HepG2 (cell line): ENCODE measurements at regions not wholly inside any gene's neighbourhood (a gene's known extent, or its start where the extent isn't known, plus 50 kb on each side); places are given as distances from the start of the nearest gene placed in this dataset.

Experiments used
- ATAC-seq: fragments of 200-7000 bp; cut with Tn5 transposase; 3 replicates; pipeline ENCODE4 v1.9.1; 2020; ENCODE audit warnings: mild to moderate bottlenecking, moderate library complexity
- BruUV-seq: library from RNA; stranded (reverse); fragments of 400-500 nt; replicated peaks from 2 replicates; lab custom pipeline; 2021; lab: Mats Ljungman, UMichigan
- CTCF ChIA-PET: fragments of 300-600 bp; formaldehyde crosslinking; extraction: SDS; loops from one replicate; lab custom pipeline; 2021; ENCODE audit warnings: low total read pairs, inconsistent platforms, low intra/inter-chr PET ratio; lab: Yijun Ruan, JAX
- POLR2A ChIA-PET: fragments of 350-600 bp; sonication (Branson Sonifier 250); formaldehyde crosslinking; loops from one replicate; lab custom pipeline; 2020; ENCODE audit warnings: antibody characterized with exemption, inconsistent platforms; lab: Yijun Ruan, JAX
- DNase-seq: peaks from one replicate; pipeline ENCODE4 v3.0.0-alpha.2; 2015; ENCODE audit warnings: low spot score
- FAIRE-seq: peaks from 3 replicates; lab custom pipeline; 2011; peaks lifted over from hg19 to GRCh38; lab: Jason Lieb, UNC
- H2AFZ ChIP-seq: one replicate; pipeline ENCODE4 v1.6.1; 2011; ENCODE audit warnings: low read length, inconsistent platforms
- H3K27ac ChIP-seq: fragments of 300-600 bp; 3 replicates; pipeline ENCODE4 v1.8.0; 2011; ENCODE audit warnings: mixed run types, mild to moderate bottlenecking, mixed read lengths, low read length, inconsistent platforms; ENCODE audit not compliant: insufficient read depth; ENCODE audit errors: extremely low read length
- H3K27me3 ChIP-seq, 2 experiments: fragments of 200-600 bp in 1 of 2; 2 replicates in 1 of 2; 3 replicates in 1 of 2; pipeline versions ENCODE4 v1.6.0 to v1.8.0; 2011; ENCODE audit warnings: low read length in 2 of 2, mild to moderate bottlenecking in 2 of 2, moderate library complexity in 2 of 2, inconsistent platforms in 1 of 2; ENCODE audit not compliant: insufficient read depth in 2 of 2, control insufficient read depth in 1 of 2
- H3K36me3 ChIP-seq, 2 experiments: fragments of 200-600 bp in 1 of 2; replicated peaks in 1 of 2; 2 replicates in 1 of 2; 3 replicates in 1 of 2; pipeline versions ENCODE4 v1.5.1 to v1.8.0; 2011; ENCODE audit warnings: low read length in 2 of 2, inconsistent platforms in 1 of 2; ENCODE audit not compliant: insufficient read depth in 2 of 2, control insufficient read depth in 1 of 2
- H3K4me1 ChIP-seq: 2 replicates; pipeline ENCODE4 v1.5.1; 2012; ENCODE audit warnings: low read length, inconsistent platforms; ENCODE audit not compliant: insufficient read depth
- H3K4me2 ChIP-seq: 2 replicates; pipeline ENCODE4 v1.6.0; 2011; ENCODE audit warnings: low read depth, low read length, inconsistent platforms
- H3K4me3 ChIP-seq, 3 experiments: fragments of 200-600 bp in 1 of 3; sonication (generic), shearing (Covaris generic) in 1 of 3; replicated peaks in 1 of 3; 2 replicates each; pipeline ENCODE4 v1.5.1; 2011 to 2016; ENCODE audit warnings: low read length in 3 of 3, inconsistent platforms in 2 of 3, low read depth in 2 of 3, mild to moderate bottlenecking in 2 of 3, control low read depth in 1 of 3, mixed read lengths in 1 of 3; ENCODE audit not compliant: insufficient read depth in 1 of 3
- H3K79me2 ChIP-seq: one replicate; pipeline ENCODE4 v1.6.1; 2011; ENCODE audit warnings: low read length, inconsistent platforms; ENCODE audit not compliant: insufficient read depth
- H3K9ac ChIP-seq: 2 replicates; pipeline ENCODE4 v1.6.0; 2011; ENCODE audit warnings: mild to moderate bottlenecking, low read depth, low read length, inconsistent platforms; ENCODE audit not compliant: insufficient read depth
- H3K9me3 ChIP-seq: 2 replicates; pipeline ENCODE4 v1.5.1; 2012; ENCODE audit warnings: mild to moderate bottlenecking, low read length
- H4K20me1 ChIP-seq: 2 replicates; pipeline ENCODE4 v1.6.0; 2011; ENCODE audit warnings: inconsistent platforms, mild to moderate bottlenecking, low read length, moderate library complexity; ENCODE audit not compliant: insufficient read depth
- RAD21 ChIP-seq: fragments of 450-650 bp; formaldehyde crosslinking; IDR thresholded peaks from 2 replicates; pipeline ENCODE4 v1.5.0; 2020; ENCODE audit warnings: mild to moderate bottlenecking
- SMC3 ChIP-seq: IDR thresholded peaks from 2 replicates; pipeline ENCODE4 v1.6.1; 2011; ENCODE audit warnings: low read length, improper control_type of control experiment
- STAG1 ChIP-seq: sonication (generic); formaldehyde crosslinking; IDR thresholded peaks from 2 replicates; pipeline ENCODE4 v1.4.0; 2020; ENCODE audit warnings: missing genetic modification reagents
- ZFP37 ChIP-seq: sonication (generic); formaldehyde crosslinking; IDR thresholded peaks from 2 replicates; pipeline ENCODE4 v1.4.0; 2020; ENCODE audit warnings: missing genetic modification reagents, borderline replicate concordance
- ZNF773 ChIP-seq: sonication (generic); formaldehyde crosslinking; IDR thresholded peaks from 2 replicates; pipeline ENCODE4 v1.4.0; 2020; ENCODE audit warnings: missing genetic modification reagents, borderline replicate concordance
- WGBS: methylation state at CpG from one replicate; pipeline ENCODE4 v1.1.6; 2017; ENCODE audit warnings: low lambda C conversion rate; 5-methylcytosine and 5-hydroxymethylcytosine counted together
- in situ Hi-C: cut with HindIII; loops from 2 replicates; pipeline ENCODE4 v1.10.0; 2017; ENCODE audit warnings: low pct_unique_long_range_greater_than_20kb; ENCODE audit not compliant: extremely low pct_ligation_motif_present
- intact Hi-C: fragments of 100-400 bp; cut with micrococcal nuclease; formaldehyde crosslinking; loops from one replicate; pipeline ENCODE4 v1.10.0; 2022; ENCODE audit not compliant: unreplicated experiment
- TF ChIP-seq, protein P1 (sequence below): sonication (generic); formaldehyde crosslinking; IDR thresholded peaks from 2 replicates; pipeline ENCODE4 v1.5.0; 2020; ENCODE audit warnings: mild to moderate bottlenecking, missing genetic modification reagents, moderate library complexity

DNA sequence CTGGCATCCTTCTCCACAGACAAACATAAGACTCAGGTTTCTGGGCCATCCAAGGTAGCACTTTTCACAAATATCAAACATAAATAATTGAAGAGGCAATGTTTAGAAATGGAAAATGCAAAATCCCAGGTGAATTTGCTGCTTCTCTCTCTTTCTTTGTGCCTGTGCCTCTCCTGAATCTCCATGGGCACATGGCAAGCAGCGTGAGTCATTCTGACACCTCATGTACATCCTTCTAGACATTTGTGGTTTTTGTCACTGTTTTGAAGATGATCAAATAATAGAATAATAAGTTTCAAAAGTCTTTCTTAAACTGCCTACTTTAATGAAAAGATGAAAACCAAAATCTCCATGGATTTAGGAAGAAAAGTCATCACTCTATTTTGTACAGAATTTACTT is 60.3 kb upstream of the RAB11FIP2 start:
- no TSS peak for BruUV-seq
- FAIRE-seq (no peak), ATAC-seq (no peak), DNase-seq (no peak)
- Histone ChIP-seq H3K9me3 (no peaks in the 10 kb centered on the region), H3K4me2 (no peak overlapping the region), H3K79me2 (no peaks in the 10 kb centered on the region), H3K4me1 (no peaks in the 10 kb centered on the region), H4K20me1 (no peaks in the 10 kb centered on the region), H2AFZ (no peak overlapping the region), H3K36me3 (no peaks in the 10 kb centered on the region), H3K9ac (no peak overlapping the region), H3K27ac (no peak overlapping the region), H3K4me3 (no peak overlapping the region), H3K27me3 (no peaks in the 10 kb centered on the region; a peak in 1 of 5 replicates)
- POLR2A ChIA-PET: no interaction called here
- intact Hi-C loops: loop anchor here (2.0 to 5.0 kb wide), 5 partner anchors 135 to 610 kb away; no protein-coding TSS in a partner anchor
- WGBS: 33% methylated on average over 1 of the region's 1 CpG
- in situ Hi-C loops: loop anchor here (25.0 kb wide), 1 partner anchor 570 kb away; the partner anchor contains the start of gene EMX2
- TF ChIP-seq ZFP37 (CRISPR knock-in tag): no peak
- TF ChIP-seq, all 625 proteins: peak for 0
- CTCF ChIA-PET: no interaction called here

DNA sequence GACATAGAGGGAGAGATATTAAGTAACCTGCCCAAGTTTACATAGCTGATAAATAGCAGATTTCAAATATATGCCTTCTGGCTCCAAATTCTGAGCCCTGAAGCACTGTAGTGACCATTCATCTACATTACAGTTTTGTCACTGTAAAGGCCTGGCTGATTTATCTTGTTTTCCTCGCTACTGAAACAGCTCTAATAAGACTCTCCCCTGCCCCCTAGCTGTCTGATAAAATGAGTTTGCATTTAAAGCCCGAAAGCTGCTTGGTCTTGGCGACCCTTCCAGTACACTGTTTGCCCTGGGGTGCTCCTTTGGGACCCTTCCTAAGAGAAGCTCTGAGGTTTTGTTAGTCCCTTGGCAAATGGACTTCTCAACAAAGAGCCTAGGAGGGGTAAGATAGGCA is 59.7 kb upstream of the RAB11FIP2 start:
- DNase-seq: peak; percentile 20
- peak; percentile 58 for ATAC-seq
- ChIA-PET CTCF (interaction anchor here (1.0 kb wide), 1 partner anchor 568 kb away, joined by 5 read pairs; no protein-coding TSS in a partner anchor), POLR2A (no interaction called here)
- Histone ChIP-seq H3K36me3 (no peaks in the 10 kb centered on the region), H4K20me1 (no peaks in the 10 kb centered on the region), H3K9me3 (no peaks in the 10 kb centered on the region), H3K4me1 (no peaks in the 10 kb centered on the region), H3K79me2 (no peaks in the 10 kb centered on the region), H3K4me3 (no peak overlapping the region), H3K27ac (no peak overlapping the region), H3K4me2 (no peak overlapping the region), H2AFZ (no peak overlapping the region), H3K27me3 (no peaks in the 10 kb centered on the region; a peak in 1 of 5 replicates), H3K9ac (no peak overlapping the region)
- FAIRE-seq: no peak
- BruUV-seq: no TSS peak
- in situ Hi-C loops: loop anchor here (25.0 kb wide), 1 partner anchor 569 kb away; the partner anchor contains the start of gene EMX2
- TF ChIP-seq, protein P1, sequence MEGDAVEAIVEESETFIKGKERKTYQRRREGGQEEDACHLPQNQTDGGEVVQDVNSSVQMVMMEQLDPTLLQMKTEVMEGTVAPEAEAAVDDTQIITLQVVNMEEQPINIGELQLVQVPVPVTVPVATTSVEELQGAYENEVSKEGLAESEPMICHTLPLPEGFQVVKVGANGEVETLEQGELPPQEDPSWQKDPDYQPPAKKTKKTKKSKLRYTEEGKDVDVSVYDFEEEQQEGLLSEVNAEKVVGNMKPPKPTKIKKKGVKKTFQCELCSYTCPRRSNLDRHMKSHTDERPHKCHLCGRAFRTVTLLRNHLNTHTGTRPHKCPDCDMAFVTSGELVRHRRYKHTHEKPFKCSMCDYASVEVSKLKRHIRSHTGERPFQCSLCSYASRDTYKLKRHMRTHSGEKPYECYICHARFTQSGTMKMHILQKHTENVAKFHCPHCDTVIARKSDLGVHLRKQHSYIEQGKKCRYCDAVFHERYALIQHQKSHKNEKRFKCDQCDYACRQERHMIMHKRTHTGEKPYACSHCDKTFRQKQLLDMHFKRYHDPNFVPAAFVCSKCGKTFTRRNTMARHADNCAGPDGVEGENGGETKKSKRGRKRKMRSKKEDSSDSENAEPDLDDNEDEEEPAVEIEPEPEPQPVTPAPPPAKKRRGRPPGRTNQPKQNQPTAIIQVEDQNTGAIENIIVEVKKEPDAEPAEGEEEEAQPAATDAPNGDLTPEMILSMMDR (CRISPR knock-in tag): peak; percentile 59
- TF ChIP-seq SMC3 (peak; percentile 32; the same call in 1 of the 2 replicates), STAG1 (CRISPR knock-in tag) (peak; percentile 58), RAD21 (CRISPR knock-in tag) (0 out of 2 replicates have a peak, but pooled peaks have one; percentile 23), ZNF773 (CRISPR knock-in tag) (no peak)
- WGBS: 0% methylated on average over 3 of the region's 3 CpGs
- intact Hi-C loops: loop anchor here (2.0 to 5.0 kb wide), 5 partner anchors 136 to 609 kb away; no protein-coding TSS in a partner anchor
